Astrocyte of the spinal cord (primary cell): ENCODE measurements at regions not wholly inside any gene's neighbourhood (a gene's known extent, or its start where the extent isn't known, plus 50 kb on each side); places are given as distances from the start of the nearest gene placed in this dataset.

ENCODE experiments used
- DNase-seq: peaks from one replicate; pipeline ENCODE4 v3.0.0; 2011; ENCODE audit warnings: low read depth, low spot score
- H3K4me3 ChIP-seq: 2 replicates; pipeline ENCODE4 v1.5.1; 2011; ENCODE audit warnings: low read depth, mild to moderate bottlenecking, low read length, moderate library complexity
- CTCF ChIP-seq: IDR thresholded peaks from 2 replicates; pipeline ENCODE4 v1.5.1; 2012; ENCODE audit warnings: low read depth, mild to moderate bottlenecking, low read length, inconsistent platforms
- in situ Hi-C: cut with HindIII; loops from 2 replicates; pipeline ENCODE4 v1.10.0; 2017; ENCODE audit warnings: low sequenced_read_pairs

GRCh38 chr12:67455236-67455635, 186.1 kb downstream of the CAND1 start:
- H3K4me3 ChIP-seq: no peak overlapping the region
- no peak for TF ChIP-seq CTCF
- in situ Hi-C loops: no loop called here
- DNase-seq: no peak

GRCh38 chr12:67456431-67456901, 187.3 kb downstream of the CAND1 start:
- peak; percentile 85 for DNase-seq
- H3K4me3 ChIP-seq: no peak overlapping the region
- TF ChIP-seq CTCF: no peak
- in situ Hi-C loops: no loop called here

GRCh38 chr12:67457136-67457535, 188.0 kb downstream of the CAND1 start:
- no peak overlapping the region for H3K4me3 ChIP-seq
- TF ChIP-seq CTCF: no peak
- no peak for DNase-seq
- in situ Hi-C loops: no loop called here

GRCh38 chr12:67457778-67458665, 188.9 kb downstream of the CAND1 start:
- peak; percentile 40 for TF ChIP-seq CTCF
- in situ Hi-C loops: no loop called here
- no peak for DNase-seq
- no peak overlapping the region for H3K4me3 ChIP-seq

- no peak for DNase-seq
- no peak overlapping the region for H3K4me3 ChIP-seq
- TF ChIP-seq CTCF: no peak
- in situ Hi-C loops: no loop called here
Measured at GRCh38 chr12:67459173-67459572, 189.4 kb upstream of the DYRK2 start.

GRCh38 chr12:67459578-67459977, 189.0 kb upstream of the DYRK2 start:
- TF ChIP-seq CTCF: no peak
- H3K4me3 ChIP-seq: no peak overlapping the region
- in situ Hi-C loops: no loop called here
- DNase-seq: no peak
